DMS79 (cell line): ENCODE measurements at regions not wholly inside any gene's neighbourhood (a gene's known extent, or its start where the extent isn't known, plus 50 kb on each side); places are given as distances from the start of the nearest gene placed in this dataset.

ENCODE experiments used
- DNase-seq: peaks from one replicate; lab custom pipeline; 2025; lab: John Stamatoyannopoulos, UW

DNA sequence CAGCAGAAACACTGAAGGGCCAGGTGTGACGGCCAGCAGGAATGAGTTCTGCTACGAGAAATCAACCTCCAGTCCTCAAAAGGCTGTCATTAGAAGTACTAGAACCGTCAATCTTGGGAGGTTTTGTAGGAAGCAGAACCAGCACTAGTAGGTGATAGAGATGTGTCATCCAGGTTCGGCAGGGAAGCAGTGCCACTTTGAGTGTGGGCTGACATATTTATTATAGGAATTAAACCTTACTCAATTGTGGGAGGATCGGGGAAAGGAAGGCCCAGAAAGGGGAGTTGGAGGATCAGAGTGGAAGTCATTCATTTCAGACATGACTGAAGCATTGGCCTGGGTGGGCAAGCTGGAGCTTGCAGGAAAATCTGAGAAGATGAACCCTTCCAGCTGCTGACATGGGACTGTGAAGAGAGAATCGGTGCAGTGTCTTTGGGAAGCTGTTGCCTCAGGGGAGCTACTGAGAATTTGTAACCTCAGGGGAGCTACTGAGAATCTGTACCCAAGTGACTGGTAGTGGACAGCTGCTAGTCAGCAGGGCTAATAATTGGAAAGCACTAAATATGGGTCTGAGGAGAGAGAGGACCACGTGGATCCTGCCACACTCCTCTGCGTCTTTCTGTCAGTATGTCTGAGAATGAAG lies 177.4 kb downstream of the SPRY1 start:
- DNase-seq: no peak

DNA sequence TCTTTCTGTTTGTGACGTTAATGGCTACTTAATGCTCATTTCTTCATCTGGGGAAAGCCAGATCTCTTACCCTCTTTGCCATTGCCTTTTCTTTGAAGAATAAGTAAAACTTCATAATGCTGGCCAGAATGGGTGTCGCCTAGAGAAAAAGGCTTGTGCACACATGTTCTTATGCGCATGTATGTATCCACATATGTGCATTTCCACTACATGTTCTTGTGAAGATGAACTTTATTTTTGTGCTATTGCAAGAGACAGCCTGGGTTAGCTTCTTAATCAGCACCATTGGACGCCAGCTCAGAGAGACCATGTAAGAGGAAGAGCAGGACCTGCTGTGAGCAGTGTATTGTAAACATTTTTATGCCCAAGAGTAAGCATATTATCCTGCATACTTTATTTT lies 178.7 kb downstream of the SPRY1 start:
- DNase-seq: no peak

DNA sequence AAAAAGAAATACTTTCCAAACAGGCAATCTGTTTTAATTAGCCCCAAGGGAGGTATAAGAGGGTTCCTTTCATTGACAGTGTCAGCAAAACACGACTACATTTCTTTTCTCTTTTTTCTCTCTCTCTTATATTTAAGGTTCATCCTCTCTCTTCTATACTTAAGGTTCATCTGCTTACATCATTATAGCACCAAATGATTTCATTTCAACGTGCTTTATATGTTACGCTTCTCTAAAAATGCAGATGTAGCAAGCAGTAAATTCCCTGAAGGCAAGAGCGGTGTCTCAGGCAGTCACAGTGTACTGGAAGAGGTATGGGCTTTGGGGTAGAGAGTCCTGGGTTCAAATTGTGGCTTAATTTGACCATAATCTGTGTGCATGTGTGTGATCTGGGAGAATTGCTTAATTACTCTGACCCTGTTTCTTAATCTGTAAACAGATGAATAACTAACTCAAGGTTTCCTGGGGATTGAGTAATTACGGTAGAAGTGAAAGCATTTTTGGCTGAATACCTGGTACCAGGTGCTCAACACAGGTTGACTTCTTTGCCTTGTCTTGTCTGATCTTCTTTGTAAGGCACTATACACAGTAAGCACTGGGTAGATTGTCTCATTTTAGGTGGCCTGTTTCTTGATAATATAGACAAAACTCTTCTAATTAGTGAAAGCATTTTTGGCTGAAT lies 180.8 kb downstream of the SPRY1 start:
- no peak for DNase-seq

DNA sequence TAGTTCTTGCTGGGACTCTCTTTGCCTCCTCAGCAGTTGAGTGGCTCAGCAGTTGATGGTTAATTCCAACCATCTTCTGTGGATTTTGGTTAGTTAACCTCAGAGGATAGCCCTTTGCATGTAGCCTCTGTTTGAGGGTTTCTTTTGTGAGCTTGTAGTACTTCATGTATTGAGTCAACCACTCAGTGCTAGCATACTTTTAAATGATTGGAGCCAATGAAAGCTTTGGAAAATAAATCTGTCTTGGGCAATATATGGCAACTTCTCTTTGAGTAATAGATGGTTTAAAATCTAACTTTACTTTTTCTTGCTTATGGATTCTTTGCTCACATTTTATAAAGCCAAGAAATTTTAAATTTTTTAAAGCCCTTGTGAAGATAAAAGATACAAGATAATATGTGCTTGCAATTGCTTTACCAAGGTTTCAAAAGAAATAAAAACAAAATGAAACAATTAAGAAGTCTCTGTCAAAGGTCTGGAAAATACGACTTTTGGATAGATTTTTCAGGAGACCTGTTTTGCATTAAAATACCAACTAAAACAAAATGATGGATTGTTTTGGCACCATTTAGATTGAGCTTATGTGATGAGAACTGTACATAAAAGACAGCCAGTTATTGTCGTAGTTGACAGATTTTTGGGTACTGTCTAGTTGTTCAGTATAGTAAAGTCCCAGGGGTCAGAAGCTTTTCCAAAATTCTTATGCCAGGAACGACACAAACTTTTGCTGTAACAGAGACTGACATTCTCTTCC lies 181.9 kb downstream of the SPRY1 start:
- no peak for DNase-seq

DNA sequence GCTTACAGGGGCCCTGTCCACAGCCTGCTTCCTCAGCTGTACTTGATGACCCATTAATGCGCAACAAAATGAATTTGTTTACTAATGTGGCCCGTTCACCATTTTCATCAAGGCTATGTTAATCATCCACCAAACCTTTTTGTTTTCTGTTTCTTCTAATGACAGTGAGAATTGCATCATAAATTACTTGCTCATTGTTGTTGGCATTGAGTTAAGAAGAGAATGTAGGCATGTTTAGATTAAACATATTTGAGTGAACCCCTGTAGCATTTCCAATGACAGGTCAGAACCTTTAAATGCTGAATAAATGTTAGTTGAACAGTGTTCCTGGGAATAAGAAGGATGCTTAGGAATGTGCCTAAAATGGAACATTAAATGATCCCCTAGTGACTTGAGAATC lies 183.4 kb downstream of the SPRY1 start:
- no peak for DNase-seq

DNA sequence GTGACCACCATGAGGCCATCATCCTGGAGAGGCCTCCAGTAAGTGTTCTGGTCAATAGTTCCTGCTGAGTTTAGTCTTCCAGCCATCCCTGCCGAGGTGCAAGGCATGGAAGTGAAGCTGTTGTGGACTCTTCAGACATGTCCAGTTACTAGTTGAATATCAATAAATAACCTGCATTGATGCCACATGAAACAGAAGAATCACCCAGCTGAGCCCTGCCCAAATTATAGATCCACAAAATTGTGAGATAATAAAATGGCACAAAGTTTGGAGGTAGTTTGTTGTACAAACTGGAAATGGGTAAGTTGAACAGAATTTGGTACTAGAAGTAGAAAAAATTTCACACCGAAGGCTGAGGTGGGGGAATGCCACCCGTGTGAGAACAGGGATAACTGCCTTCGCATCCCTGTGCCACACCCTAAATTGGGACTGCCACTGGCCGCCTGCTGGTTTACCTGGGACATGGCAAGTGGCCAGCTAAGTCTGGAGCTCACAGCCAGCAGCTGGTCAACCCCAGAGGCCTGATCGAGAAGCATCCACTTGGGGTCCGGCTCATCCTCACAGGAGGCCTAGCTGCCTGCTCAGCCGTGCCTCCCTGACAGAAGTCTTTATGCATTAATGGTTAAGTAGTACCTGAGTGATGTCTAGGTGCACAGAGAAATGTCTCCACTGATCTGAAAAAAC lies 184.5 kb downstream of the SPRY1 start:
- DNase-seq: no peak

DNA sequence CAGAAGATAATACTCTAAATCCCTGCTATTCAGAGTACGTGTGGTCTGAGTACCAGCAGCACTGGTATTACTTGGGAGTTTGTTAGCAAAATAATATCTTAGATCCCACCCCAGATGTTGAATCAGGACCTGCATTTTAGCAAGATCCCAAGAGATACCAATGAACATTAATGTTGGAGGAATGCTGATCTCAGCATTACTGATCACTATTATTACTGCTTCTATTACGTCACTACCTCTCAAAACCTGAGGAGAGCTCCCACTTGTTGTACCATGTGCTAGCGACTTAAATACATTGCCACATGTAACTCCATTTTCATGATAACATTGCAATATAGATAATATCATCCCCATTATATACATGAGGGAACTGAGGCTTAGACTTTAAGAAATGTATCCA lies 185.2 kb downstream of the SPRY1 start:
- no peak for DNase-seq

DNA sequence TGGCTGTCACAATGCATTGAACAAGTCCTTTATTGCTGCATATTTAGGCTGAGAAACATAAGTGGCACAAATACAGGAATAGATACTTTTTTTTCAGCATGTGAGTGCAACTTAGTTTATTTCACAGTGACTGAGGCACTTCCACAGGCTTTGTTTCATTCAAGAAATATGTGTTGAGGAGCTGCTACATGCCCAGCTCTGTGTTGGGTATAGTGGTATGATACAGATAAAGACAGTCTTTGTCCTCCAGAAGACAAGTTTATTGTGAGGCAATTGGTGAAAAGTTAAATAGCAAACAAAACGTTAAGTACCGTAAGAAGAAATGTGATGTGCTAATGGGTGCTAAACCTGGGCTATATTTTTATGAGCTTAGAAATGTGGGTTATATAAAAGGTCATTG lies 186.4 kb downstream of the SPRY1 start:
- DNase-seq: no peak

DNA sequence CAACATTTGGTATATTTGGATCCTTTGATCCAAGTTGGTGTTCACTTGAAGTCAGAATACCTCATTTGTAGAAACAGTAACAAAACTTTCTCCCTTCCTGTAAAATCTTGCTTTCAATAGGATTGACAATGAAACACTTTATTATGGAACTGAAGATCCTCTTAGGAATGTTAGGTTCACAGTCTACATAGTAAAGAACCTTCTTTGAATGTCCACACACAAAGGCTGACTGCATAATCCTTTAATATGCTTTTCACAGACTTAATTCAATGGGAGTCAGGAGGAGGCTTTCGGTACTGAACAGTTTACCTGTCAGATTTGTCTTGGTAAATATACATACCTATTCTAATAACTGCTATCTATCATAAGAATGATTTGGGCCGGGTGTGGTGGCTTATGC lies 188.5 kb downstream of the SPRY1 start:
- DNase-seq: no peak

DNA sequence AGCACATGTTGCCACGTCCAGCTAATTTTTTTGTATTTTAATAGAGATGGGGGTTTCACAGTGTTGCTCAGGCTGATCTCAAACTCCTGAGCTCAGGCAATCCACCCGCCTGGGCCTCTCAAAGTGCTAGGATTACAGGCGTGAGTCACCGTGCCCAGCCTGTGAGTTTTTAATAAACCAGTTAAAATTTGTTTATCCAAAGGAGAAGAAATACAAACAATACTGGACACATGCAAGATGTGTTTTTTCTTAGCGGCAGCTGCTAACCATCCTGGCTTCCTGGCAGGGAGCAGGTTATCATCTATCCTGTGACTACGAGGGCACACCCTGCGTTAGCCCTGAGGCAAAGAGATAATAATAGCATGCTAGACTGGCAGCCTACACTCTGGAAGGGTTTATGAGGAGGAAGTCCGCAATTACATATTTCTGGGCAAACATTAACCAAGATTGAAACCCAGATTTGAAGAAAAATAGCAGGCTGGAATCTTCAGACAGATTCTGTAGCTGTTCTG lies 191.4 kb downstream of the SPRY1 start:
- DNase-seq: no peak

DNA sequence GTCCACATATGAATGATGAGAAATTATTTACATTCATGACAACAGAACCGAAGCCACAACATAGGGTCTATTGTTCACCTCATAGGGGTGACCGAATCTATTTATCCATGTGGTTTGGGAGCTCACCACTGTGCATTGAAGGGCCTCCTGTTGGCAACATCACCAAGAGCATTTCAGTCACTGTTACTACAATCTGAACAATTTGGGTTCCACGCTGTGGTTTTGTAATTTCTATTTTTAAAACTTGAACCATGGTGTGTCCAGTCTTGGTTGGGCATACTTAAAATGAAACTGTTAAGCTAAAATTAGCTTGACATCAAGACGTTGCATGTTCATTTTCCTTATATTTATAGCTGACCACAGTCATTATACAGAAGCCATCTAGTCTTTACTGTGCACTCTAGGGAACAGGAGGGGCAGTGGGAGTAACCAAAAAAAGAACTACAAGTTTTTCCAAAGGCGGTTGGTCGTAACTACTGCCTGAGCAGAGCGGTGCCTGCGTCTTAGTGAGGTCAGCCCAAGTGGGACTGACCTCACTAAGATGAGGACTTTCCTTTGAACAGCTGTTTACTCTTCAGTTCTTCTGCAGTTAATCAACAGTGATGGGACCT lies 192.1 kb downstream of the SPRY1 start:
- no peak for DNase-seq

DNA sequence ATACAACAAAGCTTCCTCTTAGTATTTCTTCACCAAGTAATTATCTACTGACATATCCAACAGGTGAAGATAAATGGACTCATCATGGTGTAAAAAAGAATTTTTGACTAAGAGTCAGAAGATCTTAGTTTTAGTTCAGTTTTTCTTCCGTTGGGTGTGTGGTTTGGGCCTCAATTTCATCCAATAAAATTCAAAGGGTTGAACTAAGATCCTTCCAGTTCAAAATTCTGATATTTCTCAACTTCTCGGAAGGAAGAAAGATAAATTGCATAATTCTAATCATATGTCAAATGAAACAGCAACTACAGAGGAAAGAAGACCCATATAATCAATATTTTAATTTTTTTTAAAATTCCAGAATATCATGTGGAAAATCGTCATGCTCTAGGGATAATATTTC lies 192.7 kb downstream of the SPRY1 start:
- no peak for DNase-seq

DNA sequence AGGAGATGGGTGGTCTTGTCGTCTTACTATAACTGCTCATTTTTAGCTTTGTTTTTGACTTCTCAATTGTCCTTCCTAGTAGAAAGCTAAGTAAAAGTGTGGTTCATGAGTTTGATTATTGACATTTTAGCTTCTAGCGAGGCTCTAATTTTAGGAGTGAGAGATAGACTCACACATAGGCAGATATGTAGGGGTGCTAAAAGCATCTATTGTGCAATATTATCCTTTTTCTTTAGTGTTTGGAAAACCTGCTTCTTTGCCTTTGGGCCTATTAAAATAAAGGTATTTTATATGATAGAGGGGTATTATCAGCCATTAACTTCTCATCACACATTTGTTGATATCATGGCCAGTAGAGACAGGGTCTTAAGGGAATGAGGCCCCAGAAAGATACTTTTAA lies 195.3 kb downstream of the SPRY1 start:
- no peak for DNase-seq

DNA sequence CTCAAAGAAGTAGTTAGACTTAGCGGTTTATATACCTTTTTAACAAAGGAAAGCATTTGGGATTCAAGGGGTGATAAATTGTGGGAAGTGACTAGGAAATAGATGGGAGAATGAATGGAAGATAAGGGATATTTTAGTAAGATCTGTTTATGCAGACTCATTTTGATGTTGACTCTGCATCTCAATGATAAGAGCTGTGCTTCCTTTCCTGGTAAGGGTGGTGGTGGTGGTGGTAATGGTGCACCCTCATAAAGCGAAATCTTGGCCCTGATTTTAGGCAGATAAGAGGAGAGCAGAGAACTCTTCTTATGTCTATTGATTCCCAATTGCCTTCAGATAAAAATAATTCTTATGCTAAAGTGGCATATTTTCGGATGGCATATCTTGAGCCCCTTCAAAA lies 197.1 kb downstream of the SPRY1 start:
- DNase-seq: no peak

DNA sequence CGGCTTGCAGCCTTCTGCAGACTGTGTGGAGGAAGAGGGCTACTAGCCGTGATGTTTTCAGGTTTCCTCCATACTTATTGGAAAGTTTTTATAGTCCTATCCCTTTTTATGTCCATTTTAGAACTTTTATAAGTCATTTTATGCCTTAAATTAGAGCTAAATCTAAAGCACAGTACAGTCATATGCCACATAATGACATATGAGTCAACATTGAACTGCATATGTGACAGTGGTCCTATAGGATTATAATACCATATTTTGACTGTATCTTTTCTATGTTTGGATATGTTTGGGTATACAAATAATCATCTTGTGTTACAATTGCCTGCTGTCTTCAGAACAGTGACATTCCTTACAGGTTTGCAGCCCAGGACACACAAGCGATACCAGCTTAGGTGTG lies 200.2 kb downstream of the SPRY1 start:
- no peak for DNase-seq

DNA sequence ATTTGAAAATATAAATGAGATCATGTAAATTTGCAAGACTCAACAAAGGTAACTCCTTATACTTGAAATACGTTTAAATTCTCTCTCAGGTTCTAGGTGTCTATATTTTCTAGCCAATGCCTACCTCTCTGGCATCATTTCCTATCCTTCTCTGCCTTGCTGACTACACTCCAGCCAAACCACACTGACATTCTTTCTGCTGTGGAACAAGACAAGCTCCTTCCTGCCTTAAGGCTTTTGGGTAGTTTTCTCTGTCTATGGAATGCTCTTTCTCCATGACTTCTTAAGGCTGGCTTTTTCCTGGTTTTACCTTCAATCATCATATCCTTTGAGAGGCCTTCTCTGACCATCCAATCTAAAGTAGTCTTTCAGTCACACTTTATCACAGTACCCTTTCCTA lies 201.0 kb downstream of the SPRY1 start:
- DNase-seq: no peak

DNA sequence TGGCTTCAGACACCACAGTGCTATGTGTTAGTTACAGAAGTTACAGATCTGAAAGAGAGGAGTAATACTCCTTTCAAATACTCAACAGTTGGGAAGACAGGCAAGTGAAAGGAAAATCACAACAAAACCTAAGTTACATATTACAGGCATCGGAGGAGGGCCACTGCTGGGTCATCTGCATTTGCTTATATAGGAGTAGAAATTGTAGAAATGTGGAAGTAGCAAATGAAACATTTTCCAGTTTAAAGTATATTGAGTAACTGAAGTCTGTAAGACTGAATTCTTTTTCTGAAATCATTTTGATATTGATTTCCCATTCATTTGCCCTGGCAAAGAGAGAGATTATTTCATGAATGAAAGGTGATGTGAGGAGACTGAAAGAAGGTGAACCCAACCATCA lies 201.7 kb downstream of the SPRY1 start:
- DNase-seq: no peak

DNA sequence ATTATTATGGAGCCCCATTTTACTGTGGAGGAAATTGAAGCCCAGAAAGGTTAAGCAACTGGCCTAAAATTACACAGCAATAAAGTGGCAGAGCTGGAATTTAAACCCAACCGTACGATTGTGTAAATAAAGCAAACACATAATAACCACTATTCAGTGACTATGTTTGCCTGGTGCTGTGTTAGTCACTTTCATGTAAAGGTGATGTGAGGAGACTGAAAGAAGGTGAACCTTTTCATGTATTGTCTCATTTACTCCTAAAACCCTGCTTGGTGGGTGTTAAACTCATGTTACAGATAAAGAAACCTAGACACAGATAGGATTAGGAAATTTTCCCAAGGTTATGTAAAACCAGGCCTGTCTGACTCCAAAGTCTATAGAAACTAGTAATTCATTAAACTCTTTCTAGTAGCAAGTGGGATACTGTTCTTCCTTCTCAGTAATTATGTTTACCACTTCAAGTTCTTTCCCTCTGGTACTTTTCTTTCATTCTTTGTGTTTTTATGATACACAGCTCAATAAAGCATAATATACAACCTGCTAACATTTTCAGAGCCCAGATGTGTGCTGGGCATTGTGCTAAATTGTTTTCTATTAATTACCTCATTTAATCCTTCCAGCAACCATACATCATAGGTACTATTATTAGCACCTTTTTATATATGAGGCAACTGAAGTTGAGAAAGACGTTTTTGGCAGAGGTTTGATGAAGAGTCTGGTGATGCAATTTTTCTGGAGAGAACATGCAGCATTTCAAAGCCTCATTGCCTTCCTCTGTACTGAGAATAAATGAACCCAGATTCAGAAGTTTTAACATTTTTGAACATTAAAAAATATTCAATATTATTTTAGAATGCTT lies 202.7 kb downstream of the SPRY1 start:
- DNase-seq: no peak

DNA sequence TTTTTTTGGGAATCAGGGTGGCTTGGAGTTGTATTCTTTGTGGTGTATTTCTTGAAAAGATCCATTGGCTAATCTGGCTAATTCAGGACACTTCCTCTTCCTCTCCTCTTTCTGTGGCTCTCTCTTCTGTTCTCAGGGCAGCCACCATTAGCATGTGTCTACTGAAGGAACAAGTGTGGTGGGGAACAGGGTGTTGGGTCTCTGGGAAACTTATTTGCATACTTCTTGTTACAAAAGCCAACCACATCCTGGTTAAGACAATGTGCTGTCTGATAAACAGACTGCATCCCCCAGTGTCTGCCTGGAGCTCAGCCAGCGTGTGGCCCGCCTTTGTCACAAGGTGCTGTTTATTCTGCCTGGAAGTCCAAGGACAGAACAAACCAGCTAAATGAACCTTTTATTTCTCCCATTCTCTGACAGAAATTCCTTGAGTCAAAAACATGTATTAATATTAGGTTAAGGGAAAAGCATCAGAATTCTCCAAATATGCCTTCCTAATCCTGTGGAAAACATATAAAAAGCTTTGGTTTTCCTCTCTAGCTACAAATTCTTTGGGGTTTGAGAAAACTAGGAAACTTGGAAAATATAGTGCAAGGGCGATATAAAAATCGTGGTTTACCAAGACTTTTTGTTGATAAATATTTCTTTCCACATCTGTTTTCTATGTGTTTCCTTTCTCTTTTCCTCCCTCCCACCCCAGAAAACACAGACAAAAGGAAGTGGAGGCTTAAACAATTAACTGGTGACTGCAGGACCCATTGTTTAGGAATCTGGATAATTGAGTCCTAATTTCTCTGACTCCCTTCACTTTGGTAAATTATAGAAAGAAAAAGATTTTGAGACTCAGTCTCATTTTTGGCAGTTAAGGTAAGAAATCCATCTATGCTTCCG lies 203.6 kb downstream of the SPRY1 start:
- DNase-seq: no peak
